ENCODE measurements at regions not wholly inside any gene's neighbourhood (a gene's known extent, or its start where the extent isn't known, plus 50 kb on each side); places are given as distances from the start of the nearest gene placed in this dataset.

DNA sequence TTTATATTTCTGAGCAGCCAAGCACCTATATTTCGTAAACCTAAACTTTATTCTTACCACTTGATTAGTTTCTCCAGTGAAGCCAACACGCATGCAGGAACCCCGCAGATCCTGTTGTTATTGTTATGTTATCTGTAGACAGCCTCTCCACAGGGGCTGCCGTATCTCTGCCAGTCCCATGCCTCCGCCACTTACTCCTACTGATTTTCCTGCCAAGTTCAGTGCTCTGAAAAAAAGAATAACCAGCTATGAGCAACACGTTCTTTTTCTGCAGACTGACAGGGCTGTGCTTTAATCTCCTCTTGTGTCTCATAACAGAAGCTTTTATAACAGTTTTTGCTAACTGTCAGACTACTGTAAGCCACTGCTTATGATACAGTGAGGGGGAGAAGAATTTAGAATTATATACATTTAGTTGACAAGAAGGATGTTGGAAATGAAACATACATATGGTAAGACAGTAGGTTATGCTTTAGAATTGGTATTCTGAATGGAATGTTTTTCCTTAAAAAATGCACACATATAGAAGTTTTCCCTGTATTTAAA is 347.4 kb downstream of the SI start:
- TF ChIP-seq YY1 (IDR thresholded peaks at IDR 0.05; ENCODE audit: low read depth) (no peak), ZBTB7A (IDR thresholded peaks at IDR 0.05; ENCODE audit: low read depth) (no peak), FOXM1 (IDR thresholded peaks at IDR 0.05; ENCODE audit: borderline replicate concordance, low read depth) (no peak), CREB1 (IDR thresholded peaks at IDR 0.05; ENCODE audit: low read depth) (no peak), TAF1 (IDR thresholded peaks at IDR 0.05; ENCODE audit: low read depth) (no peak), RAD21 (IDR thresholded peaks at IDR 0.05; ENCODE audit: low read depth) (no peak), NFIC (IDR thresholded peaks at IDR 0.05) (no peak), TEAD4 (IDR thresholded peaks at IDR 0.05) (no peak), REST (IDR thresholded peaks at IDR 0.05; ENCODE audit: low read depth) (no peak), TCF12 (IDR thresholded peaks at IDR 0.05; ENCODE audit: low read depth) (no peak), CEBPB (IDR thresholded peaks at IDR 0.05) (no peak), EGR1 (IDR thresholded peaks at IDR 0.05) (no peak)
- TF ChIP-seq, protein P1, sequence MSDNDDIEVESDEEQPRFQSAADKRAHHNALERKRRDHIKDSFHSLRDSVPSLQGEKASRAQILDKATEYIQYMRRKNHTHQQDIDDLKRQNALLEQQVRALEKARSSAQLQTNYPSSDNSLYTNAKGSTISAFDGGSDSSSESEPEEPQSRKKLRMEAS (IDR thresholded peaks at IDR 0.05): no peak

DNA sequence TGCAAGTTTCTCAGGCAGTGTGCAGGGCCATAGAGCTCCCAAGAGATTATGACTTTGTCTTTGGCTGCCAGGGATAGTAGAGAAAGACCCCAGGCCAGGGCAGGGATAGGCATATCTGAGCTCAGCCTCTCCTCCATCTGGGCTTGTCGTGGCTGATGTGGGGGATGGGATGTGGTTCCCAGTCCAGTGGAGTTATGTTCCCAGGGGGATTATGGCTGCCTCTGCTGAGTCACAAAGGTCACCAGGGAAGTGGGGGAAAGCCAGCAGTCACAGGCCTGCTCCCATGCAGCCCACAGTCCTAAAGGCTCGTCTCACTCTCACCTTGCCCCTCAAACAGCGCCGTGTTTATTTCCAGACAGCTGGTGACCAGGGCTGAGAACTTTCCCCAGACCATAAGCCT is 354.9 kb downstream of the SI start:
- no peak for TF ChIP-seq REST (IDR thresholded peaks at IDR 0.05; ENCODE audit: low read depth)
- TF ChIP-seq FOXM1 (IDR thresholded peaks at IDR 0.05; ENCODE audit: borderline replicate concordance, low read depth): no peak
- TF ChIP-seq, protein P1 (IDR thresholded peaks at IDR 0.05): no peak
- TF ChIP-seq ZBTB7A (IDR thresholded peaks at IDR 0.05; ENCODE audit: low read depth): no peak
- no peak for TF ChIP-seq TCF12 (IDR thresholded peaks at IDR 0.05; ENCODE audit: low read depth)
- TF ChIP-seq, protein P2, sequence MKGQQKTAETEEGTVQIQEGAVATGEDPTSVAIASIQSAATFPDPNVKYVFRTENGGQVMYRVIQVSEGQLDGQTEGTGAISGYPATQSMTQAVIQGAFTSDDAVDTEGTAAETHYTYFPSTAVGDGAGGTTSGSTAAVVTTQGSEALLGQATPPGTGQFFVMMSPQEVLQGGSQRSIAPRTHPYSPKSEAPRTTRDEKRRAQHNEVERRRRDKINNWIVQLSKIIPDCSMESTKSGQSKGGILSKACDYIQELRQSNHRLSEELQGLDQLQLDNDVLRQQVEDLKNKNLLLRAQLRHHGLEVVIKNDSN (IDR thresholded peaks at IDR 0.05): no peak
- TF ChIP-seq TEAD4 (IDR thresholded peaks at IDR 0.05): no peak
- TF ChIP-seq TAF1 (IDR thresholded peaks at IDR 0.05; ENCODE audit: low read depth): no peak
- TF ChIP-seq EGR1 (IDR thresholded peaks at IDR 0.05): no peak
- no peak for TF ChIP-seq YY1 (IDR thresholded peaks at IDR 0.05; ENCODE audit: low read depth)
- TF ChIP-seq RAD21 (IDR thresholded peaks at IDR 0.05; ENCODE audit: low read depth): no peak
- TF ChIP-seq CEBPB (IDR thresholded peaks at IDR 0.05): no peak
- no peak for TF ChIP-seq NFIC (IDR thresholded peaks at IDR 0.05)
- no peak for TF ChIP-seq EP300 (IDR thresholded peaks at IDR 0.05; ENCODE audit: borderline replicate concordance)
- TF ChIP-seq CREB1 (IDR thresholded peaks at IDR 0.05; ENCODE audit: low read depth): no peak

DNA sequence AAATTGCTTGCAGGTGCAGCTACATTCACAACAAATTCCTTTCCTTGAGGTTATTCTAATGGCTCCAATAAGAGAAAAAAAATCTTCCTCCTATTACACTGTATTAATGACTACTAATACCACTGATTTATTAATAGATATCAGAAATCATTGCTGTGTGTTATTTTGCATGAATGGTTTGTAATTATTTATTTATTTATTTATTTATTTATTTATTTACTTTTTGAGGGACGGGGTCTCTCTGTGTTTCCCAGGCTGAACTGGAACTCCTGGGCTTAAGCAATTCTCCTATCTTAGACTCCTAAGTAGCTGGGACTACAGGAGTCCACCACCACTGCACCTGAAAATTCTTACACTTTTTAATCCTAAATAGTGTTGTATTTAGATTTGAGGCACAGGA is 390.4 kb downstream of the SI start:
- TF ChIP-seq CEBPB (IDR thresholded peaks at IDR 0.05) (no peak), ZBTB7A (IDR thresholded peaks at IDR 0.05; ENCODE audit: low read depth) (no peak), REST (IDR thresholded peaks at IDR 0.05; ENCODE audit: low read depth) (no peak), TEAD4 (IDR thresholded peaks at IDR 0.05) (no peak), TAF1 (IDR thresholded peaks at IDR 0.05; ENCODE audit: low read depth) (no peak), EGR1 (IDR thresholded peaks at IDR 0.05) (no peak), NFIC (IDR thresholded peaks at IDR 0.05) (no peak)
- TF ChIP-seq, protein P1 (IDR thresholded peaks at IDR 0.05): no peak

- TF ChIP-seq, protein P2 (IDR thresholded peaks at IDR 0.05): no peak
- TF ChIP-seq ZBTB7A (IDR thresholded peaks at IDR 0.05; ENCODE audit: low read depth): no peak
- no peak for TF ChIP-seq FOXM1 (IDR thresholded peaks at IDR 0.05; ENCODE audit: borderline replicate concordance, low read depth)
- no peak for TF ChIP-seq EP300 (IDR thresholded peaks at IDR 0.05; ENCODE audit: borderline replicate concordance)
- TF ChIP-seq, protein P1 (IDR thresholded peaks at IDR 0.05): no peak
These were observed 391.1 kb downstream of the SI start for GRCh38 chr3:164687211-164687610.
